ENCODE measurements at regions not wholly inside any gene's neighbourhood (a gene's known extent, or its start where the extent isn't known, plus 50 kb on each side); places are given as distances from the start of the nearest gene placed in this dataset.

DNA sequence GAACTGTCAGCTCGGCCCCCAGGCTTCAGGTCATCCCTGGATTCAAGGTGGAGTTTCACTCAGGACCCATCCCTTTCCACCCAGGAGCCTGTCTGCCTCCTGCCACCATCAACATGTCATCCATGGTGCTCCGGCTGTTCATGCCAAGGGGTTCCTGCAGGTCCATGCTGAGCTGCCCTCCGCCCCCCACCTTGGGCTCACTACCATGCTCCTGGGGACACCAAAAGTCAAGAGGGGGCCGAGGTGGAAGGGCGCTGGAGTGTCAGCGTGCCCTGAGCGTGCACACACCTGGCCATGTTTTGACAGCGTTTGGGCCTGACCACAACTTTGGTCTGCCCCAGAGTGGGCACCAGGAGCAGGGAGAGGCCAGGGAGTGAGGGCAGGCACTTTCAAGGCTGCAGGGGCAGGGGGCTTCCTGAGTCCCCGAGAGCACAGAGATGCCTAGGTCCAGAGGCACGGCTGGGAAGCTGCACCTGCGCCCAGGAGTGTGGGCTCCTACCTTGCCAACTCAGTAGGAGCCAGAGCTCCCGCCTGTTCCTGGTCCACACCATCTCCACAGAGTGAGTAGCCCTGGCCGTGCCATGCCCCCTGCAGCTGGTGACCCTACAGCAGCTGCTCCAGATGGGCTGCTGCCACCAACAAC lies 639.6 kb upstream of the ZP4 start:
- TF ChIP-seq, protein P1, sequence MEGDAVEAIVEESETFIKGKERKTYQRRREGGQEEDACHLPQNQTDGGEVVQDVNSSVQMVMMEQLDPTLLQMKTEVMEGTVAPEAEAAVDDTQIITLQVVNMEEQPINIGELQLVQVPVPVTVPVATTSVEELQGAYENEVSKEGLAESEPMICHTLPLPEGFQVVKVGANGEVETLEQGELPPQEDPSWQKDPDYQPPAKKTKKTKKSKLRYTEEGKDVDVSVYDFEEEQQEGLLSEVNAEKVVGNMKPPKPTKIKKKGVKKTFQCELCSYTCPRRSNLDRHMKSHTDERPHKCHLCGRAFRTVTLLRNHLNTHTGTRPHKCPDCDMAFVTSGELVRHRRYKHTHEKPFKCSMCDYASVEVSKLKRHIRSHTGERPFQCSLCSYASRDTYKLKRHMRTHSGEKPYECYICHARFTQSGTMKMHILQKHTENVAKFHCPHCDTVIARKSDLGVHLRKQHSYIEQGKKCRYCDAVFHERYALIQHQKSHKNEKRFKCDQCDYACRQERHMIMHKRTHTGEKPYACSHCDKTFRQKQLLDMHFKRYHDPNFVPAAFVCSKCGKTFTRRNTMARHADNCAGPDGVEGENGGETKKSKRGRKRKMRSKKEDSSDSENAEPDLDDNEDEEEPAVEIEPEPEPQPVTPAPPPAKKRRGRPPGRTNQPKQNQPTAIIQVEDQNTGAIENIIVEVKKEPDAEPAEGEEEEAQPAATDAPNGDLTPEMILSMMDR (IDR thresholded peaks at IDR 0.05): no peak
- TF ChIP-seq ZFX (IDR thresholded peaks at IDR 0.05; ENCODE audit: borderline replicate concordance): no peak

Measured in 22Rv1 (cell line).